Neural cell (in vitro differentiated cells): ENCODE measurements at regions not wholly inside any gene's neighbourhood (a gene's known extent, or its start where the extent isn't known, plus 50 kb on each side); places are given as distances from the start of the nearest gene placed in this dataset.

ENCODE experiments used
- H2AFZ ChIP-seq: fragments of 200-600, 300-800 bp; sonication (generic), shearing (Covaris generic); 2 replicates; pipeline ENCODE4 v1.6.0; 2014; ENCODE audit warnings: low read depth, mild to moderate bottlenecking, antibody characterized with exemption, low read length, moderate library complexity
- H3F3A ChIP-seq: fragments of 200-600 bp; shearing (Covaris generic); 2 replicates; pipeline ENCODE4 v1.6.1; 2016; ENCODE audit warnings: mild to moderate bottlenecking, moderate library complexity, mixed read lengths, antibody characterized with exemption, low read length; ENCODE audit not compliant: insufficient read depth, poor library complexity, severe bottlenecking
- H3K27ac ChIP-seq: fragments of 200-600, 300-800 bp; sonication (generic), shearing (Covaris generic); 2 replicates; pipeline ENCODE4 v1.5.1; 2014; ENCODE audit warnings: mild to moderate bottlenecking, low read length, moderate library complexity
- H3K27me3 ChIP-seq: fragments of 300-800, 200-600 bp; sonication (generic), shearing (Covaris generic); 2 replicates; pipeline ENCODE4 v1.6.0; 2014; ENCODE audit warnings: mild to moderate bottlenecking, low read depth, low read length, moderate library complexity; ENCODE audit not compliant: insufficient read depth
- H3K36me3 ChIP-seq: fragments of 300-800, 200-600 bp; sonication (generic), shearing (Covaris generic); 2 replicates; pipeline ENCODE4 v1.5.1; 2014; ENCODE audit warnings: mild to moderate bottlenecking, antibody characterized with exemption, low read length, moderate library complexity; ENCODE audit not compliant: insufficient read depth
- H3K4me2 ChIP-seq: fragments of 300-800, 200-600 bp; sonication (generic), shearing (Covaris generic); 2 replicates; pipeline ENCODE4 v1.6.0; 2014; ENCODE audit warnings: mild to moderate bottlenecking, low read length
- H3K4me3 ChIP-seq: fragments of 300-800, 200-600 bp; sonication (generic), shearing (Covaris generic); 2 replicates; pipeline ENCODE4 v1.5.1; 2014; ENCODE audit warnings: mild to moderate bottlenecking, low read length, moderate library complexity
- H3K79me2 ChIP-seq: fragments of 200-600 bp; shearing (Covaris generic); replicated peaks from 2 replicates; pipeline ENCODE4 v1.6.0; 2014; ENCODE audit warnings: mild to moderate bottlenecking, low read length, moderate library complexity; ENCODE audit not compliant: insufficient read depth
- H3K9ac ChIP-seq: fragments of 300-800, 200-600 bp; sonication (generic), shearing (Covaris generic); 2 replicates; pipeline ENCODE4 v1.6.1; 2016; ENCODE audit warnings: mild to moderate bottlenecking, low read length, mixed read lengths
- H3K9me2 ChIP-seq: fragments of 200-600 bp; shearing (Covaris generic); 2 replicates; pipeline ENCODE4 v1.6.1; 2016; ENCODE audit warnings: mild to moderate bottlenecking, low read length, mixed read lengths; ENCODE audit not compliant: insufficient read depth
- H3K9me3 ChIP-seq: fragments of 200-600, 300-800 bp; sonication (generic), shearing (Covaris generic); 2 replicates; pipeline ENCODE4 v1.6.1; 2016; ENCODE audit warnings: mild to moderate bottlenecking, mixed run types, low read length, moderate library complexity, mixed read lengths
- H4K20me1 ChIP-seq: fragments of 200-600 bp; shearing (Covaris generic); 2 replicates; pipeline ENCODE4 v1.6.1; 2016; ENCODE audit warnings: mild to moderate bottlenecking, mixed run types; ENCODE audit not compliant: insufficient read depth
- EP300 ChIP-seq: fragments of 450-650 bp; conservative IDR thresholded peaks from 2 replicates; pipeline ENCODE4 v1.6.1; 2014; ENCODE audit warnings: antibody characterized with exemption, mild to moderate bottlenecking, moderate library complexity; ENCODE audit not compliant: poor library complexity, severe bottlenecking
- EZH2 ChIP-seq: fragments of 200-600, 300-800 bp; shearing (Covaris generic), sonication (generic); IDR thresholded peaks from 2 replicates; pipeline ENCODE4 v1.6.1; 2014; ENCODE audit warnings: antibody characterized with exemption, low read length, borderline replicate concordance, mild to moderate bottlenecking; ENCODE audit not compliant: insufficient read depth, poor library complexity, severe bottlenecking
- MXI1 ChIP-seq: fragments of 450-650 bp; conservative IDR thresholded peaks from 2 replicates; pipeline ENCODE4 v1.6.1; 2014; ENCODE audit warnings: antibody characterized with exemption, mild to moderate bottlenecking; ENCODE audit not compliant: poor library complexity, severe bottlenecking
- POLR2AphosphoS5 ChIP-seq: IDR thresholded peaks from 2 replicates; pipeline ENCODE4 v1.6.1; 2012
- RAD21 ChIP-seq: fragments of 450-650 bp; conservative IDR thresholded peaks from 2 replicates; pipeline ENCODE4 v1.6.1; 2014; ENCODE audit warnings: antibody characterized with exemption, mild to moderate bottlenecking, moderate library complexity
- SMC3 ChIP-seq: fragments of 450-650 bp; conservative IDR thresholded peaks from 2 replicates; pipeline ENCODE4 v1.6.1; 2014; ENCODE audit warnings: antibody characterized with exemption, mild to moderate bottlenecking, moderate library complexity; ENCODE audit not compliant: poor library complexity
- TAF1 ChIP-seq: IDR thresholded peaks from 2 replicates; pipeline ENCODE4 v1.6.1; 2012; ENCODE audit warnings: low read depth
- TF ChIP-seq, protein P1 (sequence below): fragments of 450-650 bp; IDR thresholded peaks from 2 replicates; pipeline ENCODE4 v1.5.1; 2014; ENCODE audit warnings: antibody characterized with exemption, mild to moderate bottlenecking, moderate library complexity; ENCODE audit not compliant: poor library complexity, severe bottlenecking
- TF ChIP-seq, protein P2 (sequence below): IDR thresholded peaks from 2 replicates; pipeline ENCODE4 v1.6.1; 2012; ENCODE audit warnings: borderline replicate concordance

DNA sequence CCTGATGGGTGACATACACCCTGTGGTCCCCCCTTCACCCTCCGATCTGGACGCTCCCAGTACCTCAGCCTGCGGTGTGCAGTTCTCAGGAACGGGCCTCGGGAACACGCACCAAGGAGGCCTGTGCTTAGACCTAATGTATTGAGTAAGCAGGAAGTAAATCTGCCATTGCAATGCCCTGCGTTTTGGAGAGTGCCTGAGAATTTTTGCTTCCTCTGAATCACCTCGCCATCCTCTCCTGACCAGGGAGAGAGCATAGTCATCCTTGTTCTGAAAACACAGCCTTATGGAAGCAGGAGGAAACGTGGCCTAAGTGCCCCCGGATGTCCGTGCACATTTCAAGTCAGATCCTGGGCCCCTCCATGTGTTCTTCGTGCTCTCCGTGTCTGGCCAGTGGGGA, 272.2 kb downstream of the NDUFA10 start:
- no peaks in the 10 kb centered on the region for H3K9me2 ChIP-seq
- H3K9me3 ChIP-seq = no peaks in the 10 kb centered on the region
- no peak overlapping the region for H3K27ac ChIP-seq
- H4K20me1 ChIP-seq = no peaks in the 10 kb centered on the region
- no peak overlapping the region for H3K4me2 ChIP-seq
- H3F3A ChIP-seq = no peaks in the 10 kb centered on the region
- H3K4me3 ChIP-seq = no peak overlapping the region
- no peaks in the 10 kb centered on the region for H3K36me3 ChIP-seq
- no peak overlapping the region for H3K9ac ChIP-seq
- no peaks in the 10 kb centered on the region for H3K27me3 ChIP-seq
- no peak overlapping the region for H2AFZ ChIP-seq
- no peaks in the 10 kb centered on the region for H3K79me2 ChIP-seq
- TF ChIP-seq RAD21 = no peak
- TF ChIP-seq, protein P1, sequence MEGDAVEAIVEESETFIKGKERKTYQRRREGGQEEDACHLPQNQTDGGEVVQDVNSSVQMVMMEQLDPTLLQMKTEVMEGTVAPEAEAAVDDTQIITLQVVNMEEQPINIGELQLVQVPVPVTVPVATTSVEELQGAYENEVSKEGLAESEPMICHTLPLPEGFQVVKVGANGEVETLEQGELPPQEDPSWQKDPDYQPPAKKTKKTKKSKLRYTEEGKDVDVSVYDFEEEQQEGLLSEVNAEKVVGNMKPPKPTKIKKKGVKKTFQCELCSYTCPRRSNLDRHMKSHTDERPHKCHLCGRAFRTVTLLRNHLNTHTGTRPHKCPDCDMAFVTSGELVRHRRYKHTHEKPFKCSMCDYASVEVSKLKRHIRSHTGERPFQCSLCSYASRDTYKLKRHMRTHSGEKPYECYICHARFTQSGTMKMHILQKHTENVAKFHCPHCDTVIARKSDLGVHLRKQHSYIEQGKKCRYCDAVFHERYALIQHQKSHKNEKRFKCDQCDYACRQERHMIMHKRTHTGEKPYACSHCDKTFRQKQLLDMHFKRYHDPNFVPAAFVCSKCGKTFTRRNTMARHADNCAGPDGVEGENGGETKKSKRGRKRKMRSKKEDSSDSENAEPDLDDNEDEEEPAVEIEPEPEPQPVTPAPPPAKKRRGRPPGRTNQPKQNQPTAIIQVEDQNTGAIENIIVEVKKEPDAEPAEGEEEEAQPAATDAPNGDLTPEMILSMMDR = no peak
- TF ChIP-seq, protein P2, sequence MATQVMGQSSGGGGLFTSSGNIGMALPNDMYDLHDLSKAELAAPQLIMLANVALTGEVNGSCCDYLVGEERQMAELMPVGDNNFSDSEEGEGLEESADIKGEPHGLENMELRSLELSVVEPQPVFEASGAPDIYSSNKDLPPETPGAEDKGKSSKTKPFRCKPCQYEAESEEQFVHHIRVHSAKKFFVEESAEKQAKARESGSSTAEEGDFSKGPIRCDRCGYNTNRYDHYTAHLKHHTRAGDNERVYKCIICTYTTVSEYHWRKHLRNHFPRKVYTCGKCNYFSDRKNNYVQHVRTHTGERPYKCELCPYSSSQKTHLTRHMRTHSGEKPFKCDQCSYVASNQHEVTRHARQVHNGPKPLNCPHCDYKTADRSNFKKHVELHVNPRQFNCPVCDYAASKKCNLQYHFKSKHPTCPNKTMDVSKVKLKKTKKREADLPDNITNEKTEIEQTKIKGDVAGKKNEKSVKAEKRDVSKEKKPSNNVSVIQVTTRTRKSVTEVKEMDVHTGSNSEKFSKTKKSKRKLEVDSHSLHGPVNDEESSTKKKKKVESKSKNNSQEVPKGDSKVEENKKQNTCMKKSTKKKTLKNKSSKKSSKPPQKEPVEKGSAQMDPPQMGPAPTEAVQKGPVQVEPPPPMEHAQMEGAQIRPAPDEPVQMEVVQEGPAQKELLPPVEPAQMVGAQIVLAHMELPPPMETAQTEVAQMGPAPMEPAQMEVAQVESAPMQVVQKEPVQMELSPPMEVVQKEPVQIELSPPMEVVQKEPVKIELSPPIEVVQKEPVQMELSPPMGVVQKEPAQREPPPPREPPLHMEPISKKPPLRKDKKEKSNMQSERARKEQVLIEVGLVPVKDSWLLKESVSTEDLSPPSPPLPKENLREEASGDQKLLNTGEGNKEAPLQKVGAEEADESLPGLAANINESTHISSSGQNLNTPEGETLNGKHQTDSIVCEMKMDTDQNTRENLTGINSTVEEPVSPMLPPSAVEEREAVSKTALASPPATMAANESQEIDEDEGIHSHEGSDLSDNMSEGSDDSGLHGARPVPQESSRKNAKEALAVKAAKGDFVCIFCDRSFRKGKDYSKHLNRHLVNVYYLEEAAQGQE = no peak
- no peak for TF ChIP-seq EZH2
- TF ChIP-seq TAF1 = no peak
- no peak for TF ChIP-seq POLR2AphosphoS5
- no peak for TF ChIP-seq EP300
- TF ChIP-seq MXI1 = no peak

DNA sequence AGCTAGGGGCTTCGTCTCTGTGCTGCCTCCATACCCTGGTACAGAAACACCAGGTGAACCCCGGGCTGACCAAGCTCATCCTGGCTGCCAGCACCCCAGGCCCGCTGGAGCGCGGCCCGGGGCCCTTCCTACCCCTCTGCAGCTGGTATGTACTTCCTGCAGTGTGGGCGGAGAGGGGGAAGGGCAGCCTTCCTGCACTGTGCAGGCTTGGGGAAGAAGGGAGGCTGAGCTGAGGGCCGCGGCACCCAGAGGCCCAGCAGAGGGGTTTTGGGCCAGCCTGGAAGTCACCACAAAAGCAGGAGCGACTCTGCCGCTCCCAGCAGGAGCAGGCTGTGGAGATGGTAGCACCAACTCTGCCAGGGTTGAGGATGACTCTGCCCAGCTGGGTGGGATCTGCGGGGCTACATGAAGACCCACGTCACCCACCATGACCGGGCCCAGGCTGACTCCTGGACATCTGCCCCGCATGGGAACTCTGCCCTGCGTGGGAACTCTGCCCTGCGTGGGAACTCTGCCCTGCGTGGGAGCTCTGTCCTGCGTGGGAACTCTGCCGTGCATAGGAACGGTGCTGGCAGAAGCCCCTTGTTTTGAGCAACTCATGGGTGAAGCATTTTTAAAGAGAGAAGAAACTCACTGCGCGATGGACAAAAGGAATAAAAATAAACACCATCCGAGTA, 273.3 kb downstream of the NDUFA10 start:
- Histone ChIP-seq H3K9me2 (no peaks in the 10 kb centered on the region), H3K27ac (no peak overlapping the region)

More for the DNA sequence above, 273.3 kb downstream of the NDUFA10 start:
- Histone ChIP-seq H4K20me1 (no peaks in the 10 kb centered on the region), H3K27me3 (no peaks in the 10 kb centered on the region), H3K79me2 (no peaks in the 10 kb centered on the region), H3K36me3 (no peaks in the 10 kb centered on the region), H3K9ac (no peak overlapping the region), H2AFZ (no peak overlapping the region), H3K4me3 (no peak overlapping the region), H3K9me3 (no peaks in the 10 kb centered on the region), H3K4me2 (no peak overlapping the region), H3F3A (no peaks in the 10 kb centered on the region)
- TF ChIP-seq, protein P2 = no peak
- TF ChIP-seq EZH2 (no peak), MXI1 (no peak), SMC3 (no peak), POLR2AphosphoS5 (no peak), RAD21 (no peak), EP300 (no peak), TAF1 (no peak)
- TF ChIP-seq, protein P1 = no peak
